ENCODE measurements at regions not wholly inside any gene's neighbourhood (a gene's known extent, or its start where the extent isn't known, plus 50 kb on each side); places are given as distances from the start of the nearest gene placed in this dataset.

DNA sequence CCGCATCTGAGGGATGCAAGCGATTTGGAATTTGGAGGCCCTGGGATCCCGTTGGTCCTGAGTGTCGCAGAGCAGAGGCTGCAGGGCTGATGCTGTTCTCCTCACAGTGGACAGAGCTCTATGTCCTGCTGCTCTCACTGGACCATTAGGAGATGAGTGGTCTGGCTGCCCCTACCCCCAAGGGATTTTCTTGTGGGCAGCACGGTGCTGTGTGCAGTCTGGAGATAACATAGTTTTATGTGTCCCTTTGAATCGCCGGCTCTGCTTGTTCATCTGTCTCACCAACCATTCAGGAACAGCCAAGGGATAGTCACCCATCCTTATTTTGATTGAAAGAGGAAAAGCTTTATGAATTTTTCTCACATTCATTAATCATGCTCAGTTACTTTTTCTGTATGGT, 49.9 kb downstream of the CHRM3 start:
- no peak for DNase-seq

DNA sequence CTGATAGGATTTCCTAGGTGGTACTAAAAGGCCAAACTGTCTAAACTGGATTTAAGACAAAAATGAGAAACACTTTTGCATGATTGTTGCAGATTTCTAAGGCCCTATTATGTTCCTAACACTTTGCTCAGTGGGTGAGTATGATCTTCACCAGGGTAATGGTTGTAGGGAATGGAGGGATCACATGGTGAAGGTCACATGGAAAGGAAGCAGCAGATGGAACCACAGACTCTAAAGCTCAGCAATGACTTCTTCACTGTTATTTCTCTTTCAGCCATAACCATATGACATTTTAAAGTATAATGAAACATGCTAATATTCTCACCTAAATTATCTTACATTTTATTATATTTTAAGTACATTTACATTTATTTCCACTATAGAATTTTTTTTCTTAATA, 51.5 kb downstream of the CHRM3 start:
- no peak for DNase-seq

- no peak for DNase-seq
Observed at GRCh38 chr1:239438891-239439290, 52.5 kb downstream of the CHRM3 start.

DNA sequence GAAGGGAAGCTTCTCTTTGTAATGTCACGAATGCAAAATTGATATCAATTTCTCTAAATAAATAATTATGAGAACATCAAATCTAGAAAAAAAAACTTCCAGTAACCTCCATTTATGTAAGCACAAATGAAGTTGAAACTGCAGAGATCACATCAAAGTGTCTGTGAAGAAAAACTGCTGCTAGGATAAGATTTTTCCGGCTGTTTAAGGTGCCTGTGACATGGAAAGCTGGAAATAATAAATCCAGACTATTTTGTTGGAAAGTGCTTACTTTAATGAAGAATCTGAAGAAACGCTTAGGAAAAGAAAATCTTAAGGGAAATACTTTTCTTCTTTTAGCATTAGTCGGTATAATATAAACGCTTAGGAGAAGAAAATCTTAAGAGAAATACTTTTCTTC, 57.0 kb downstream of the CHRM3 start:
- no peak for DNase-seq

DNA sequence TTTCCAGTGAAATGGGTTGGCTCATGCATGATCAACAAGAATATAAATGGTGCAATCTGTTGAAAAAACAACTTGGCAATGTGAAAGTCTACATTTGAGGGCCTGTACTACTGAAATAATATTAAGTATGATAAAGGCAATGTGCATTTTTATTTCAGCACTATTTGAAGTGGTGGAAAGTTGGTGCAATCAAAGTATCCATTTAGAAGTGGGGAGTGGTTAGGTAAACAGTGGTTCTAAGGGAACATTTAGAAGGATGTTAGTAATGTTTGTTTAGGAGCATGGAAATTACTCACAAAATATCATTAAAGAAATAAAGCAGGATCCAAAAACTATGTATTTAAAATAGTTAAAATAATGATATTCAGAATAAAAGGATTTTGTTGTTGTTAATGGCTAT, 60.2 kb downstream of the CHRM3 start:
- DNase-seq: no peak

DNA sequence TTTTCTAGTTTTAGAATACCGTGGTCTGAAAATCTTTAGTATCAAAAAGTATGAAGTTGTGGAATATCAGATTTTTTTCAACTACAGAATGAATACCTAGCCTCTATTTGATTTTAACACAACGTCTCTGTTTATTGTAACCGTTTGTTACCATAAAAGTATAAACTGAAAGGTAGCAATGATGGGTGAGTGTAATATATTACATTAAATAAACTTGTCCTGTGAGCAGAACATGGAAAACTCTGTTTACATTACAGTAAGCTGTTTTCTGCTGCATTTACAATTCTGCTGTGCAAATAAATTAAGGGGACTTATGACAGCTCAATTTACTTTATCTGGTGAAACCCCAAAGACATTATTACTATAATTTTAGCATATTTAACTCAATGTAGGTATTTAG, 62.5 kb downstream of the CHRM3 start:
- DNase-seq: no peak

DNA sequence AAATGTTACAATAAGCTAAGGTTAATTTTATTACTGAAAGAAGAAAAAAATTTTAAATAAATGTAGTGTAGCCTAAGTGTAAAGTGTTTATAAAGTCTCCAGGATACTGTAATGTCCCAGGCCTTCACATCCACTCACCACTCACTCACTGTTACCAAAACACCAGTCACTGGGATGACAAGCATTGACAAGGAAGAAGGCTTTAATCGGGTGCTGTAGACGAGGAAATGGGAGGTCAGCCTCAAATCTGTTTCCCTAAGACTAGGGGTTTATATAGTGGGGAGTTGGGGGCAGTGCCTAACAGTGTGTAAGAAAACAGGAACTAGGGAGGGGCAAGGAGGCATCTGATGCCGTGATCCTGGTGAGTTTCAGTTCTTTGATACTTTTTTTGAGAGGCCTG, 69.4 kb downstream of the CHRM3 start:
- no peak for DNase-seq

- DNase-seq: no peak
Observed at GRCh38 chr1:239456788-239457187, 70.4 kb downstream of the CHRM3 start.

DNA sequence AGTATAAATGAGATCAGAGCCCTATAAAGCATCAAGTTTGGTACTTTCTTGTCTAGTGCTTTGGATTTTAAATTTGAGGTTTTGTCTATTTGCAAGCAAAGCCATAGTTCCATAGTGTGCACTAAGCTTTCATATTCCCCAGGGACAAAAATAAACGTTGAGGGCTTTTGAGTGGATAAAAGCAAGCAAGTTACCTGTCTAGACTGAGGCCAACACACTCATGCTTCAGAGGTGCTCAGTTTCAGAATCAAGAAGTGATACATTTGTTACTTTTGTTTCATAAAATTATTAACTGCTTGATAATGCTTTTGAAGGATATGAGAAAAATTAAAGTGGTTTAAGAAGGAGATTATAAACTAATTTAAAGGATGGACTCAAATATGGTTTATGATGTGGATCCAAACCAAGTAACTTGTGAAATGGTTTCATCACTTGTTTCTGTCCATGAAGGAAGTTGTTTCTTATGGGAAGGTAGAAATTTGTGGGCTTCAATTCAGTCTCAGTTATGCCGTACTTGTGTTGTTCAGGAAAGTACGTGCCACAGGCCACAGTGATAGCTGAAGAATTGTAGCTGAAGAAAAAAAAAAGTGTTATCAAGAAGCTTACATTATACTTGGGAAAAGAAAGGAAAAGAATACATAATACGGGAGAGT, 71.2 kb downstream of the CHRM3 start:
- DNase-seq: no peak

DNA sequence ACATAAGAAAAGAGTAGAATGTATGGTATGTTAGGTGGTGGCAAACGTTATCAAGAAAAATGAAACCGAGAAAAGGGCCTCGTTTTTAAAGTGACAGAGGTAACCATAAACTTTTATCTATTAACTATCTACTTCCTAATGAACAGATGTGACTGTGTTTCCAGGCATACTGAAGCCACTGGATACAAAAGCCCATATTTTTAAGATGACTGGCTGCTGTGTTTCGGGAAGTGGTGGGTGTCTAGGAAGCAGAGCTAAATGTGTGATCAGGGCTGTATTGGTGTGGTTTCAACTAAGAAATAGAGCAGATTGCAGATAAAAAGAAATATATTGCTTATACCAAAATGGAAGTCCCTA, 71.8 kb downstream of the CHRM3 start:
- DNase-seq: no peak

GRCh38 chr1:239467730-239468129, 81.4 kb downstream of the CHRM3 start:
- no peak for DNase-seq

DNA sequence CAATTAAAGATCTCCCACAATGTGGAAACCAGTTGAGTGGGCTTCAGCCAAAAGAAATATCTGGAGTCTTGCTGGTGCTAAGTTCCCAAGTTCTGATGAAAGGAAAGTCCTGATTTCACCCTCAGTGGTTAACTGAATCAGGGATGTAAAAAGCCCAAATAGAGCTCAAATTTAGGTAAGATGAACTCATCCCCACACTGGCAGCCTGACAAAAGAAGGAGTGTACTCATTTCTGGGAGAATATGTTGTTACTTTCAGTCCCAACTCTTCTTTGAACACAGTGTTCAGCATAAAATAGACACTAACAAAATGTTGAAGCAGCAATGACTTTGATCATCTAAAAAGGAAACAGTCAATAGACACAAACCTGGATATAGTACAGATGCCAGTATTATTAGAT, 91.7 kb downstream of the CHRM3 start:
- peak in 3 of 58 donors; percentile 3 to 30 (median 6) for DNase-seq

- DNase-seq: no peak
Observed at GRCh38 chr1:239483391-239483790, 97.0 kb downstream of the CHRM3 start.

- no peak for DNase-seq
Observed at GRCh38 chr1:239493811-239494414, 107.5 kb downstream of the CHRM3 start.

DNA sequence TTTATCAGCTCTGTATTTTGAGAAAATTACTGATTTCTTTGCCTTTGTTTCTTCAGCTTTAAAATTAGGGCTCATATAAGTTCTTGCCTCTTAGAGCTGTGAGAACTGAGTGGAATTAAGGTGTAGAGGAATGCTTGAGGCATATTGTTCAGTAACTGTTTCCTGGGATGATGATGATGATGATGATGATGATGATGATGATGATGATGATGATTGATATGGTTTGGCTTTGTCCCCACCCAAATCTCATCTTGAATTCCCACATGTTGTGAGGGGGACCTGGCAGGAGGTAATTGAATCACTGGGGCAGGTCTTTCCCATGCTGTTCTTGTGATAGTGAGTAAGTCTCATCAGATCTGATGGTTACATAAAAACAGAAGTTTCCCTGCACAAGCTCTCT, 118.7 kb downstream of the CHRM3 start:
- DNase-seq: no peak

GRCh38 chr1:239507826-239508225, 121.5 kb downstream of the CHRM3 start:
- no peak for DNase-seq

- DNase-seq: peak in 1 of 58 donors; percentile 4
Observed at GRCh38 chr1:239511875-239512274, 125.5 kb downstream of the CHRM3 start.

DNA sequence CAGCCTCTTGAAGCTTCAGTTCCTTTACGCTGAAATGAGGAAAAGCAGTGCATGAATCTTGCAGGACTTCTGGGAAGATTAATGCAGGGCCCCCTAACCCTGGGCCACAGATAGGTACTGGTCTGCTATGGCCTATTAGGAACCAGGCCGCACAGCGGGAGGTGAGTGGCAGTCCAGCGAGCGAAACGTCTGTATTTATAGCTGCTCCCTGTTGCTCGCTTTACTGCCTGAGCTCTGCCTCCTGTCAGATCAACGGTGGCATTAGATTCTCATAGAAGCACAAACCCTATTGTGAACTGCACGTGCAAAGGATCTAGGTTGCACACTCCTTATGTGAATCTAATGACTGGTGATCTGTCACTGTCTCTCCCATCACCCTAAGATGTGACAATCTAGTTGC, 130.2 kb downstream of the CHRM3 start:
- DNase-seq: peak in 1 of 58 donors; percentile 4

GRCh38 chr1:239526391-239526790, 140.0 kb downstream of the CHRM3 start:
- no peak for DNase-seq

- DNase-seq: no peak
Observed at GRCh38 chr1:239527051-239527693, 140.8 kb downstream of the CHRM3 start.

DNA sequence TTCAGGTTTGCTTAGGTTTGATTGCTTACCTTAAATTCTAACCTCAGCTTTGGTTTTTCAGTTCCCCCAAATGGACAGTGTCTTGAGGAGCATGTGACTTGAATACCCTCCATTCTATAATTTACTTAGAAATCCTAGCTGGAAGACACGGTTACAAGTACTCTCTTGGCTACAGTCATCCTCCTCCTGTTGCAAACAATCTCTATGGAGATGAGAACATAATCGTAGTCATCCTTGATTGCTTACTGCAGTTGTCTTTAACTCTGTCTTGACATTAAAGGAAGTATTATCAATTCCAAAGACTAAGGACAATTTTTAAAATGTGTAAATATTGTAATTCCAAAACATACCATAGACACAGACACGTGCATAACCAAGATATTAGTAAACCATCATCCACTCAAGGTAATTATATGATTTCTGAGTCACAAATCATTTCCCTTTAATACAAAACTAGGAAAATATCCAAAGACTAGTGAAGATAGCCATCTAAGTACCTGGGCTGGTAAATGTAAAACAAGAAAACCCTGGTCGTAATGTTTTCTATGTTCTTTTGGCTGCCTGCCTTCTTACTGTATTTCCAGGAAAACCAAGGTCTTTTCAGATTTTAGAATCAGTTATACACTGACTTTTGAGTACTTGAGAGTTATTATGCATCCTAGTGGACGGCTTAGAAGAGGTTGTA, 149.9 kb downstream of the CHRM3 start:
- DNase-seq: no peak

DNA sequence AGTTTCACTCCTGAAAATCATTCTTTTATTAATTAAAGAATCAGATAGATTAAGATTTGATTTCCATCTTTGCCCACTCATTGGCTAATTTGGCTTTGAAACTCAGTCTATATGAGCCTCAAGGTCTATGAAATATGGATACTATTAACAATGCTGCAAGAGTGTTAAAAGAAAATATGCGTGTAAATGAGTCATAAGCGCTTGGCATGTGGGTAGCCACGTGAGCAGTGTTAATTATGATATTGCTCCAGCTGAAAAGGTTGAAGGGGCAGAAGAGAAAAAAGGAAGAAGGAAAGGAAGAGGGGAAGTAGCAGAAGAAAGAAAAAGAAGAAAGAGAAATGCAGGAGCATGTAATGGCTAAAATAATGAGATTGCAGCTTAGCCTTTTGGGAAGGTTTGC, 151.4 kb downstream of the CHRM3 start:
- DNase-seq: no peak

Measured in anterior cingulate cortex (tissue), 58 donors.